GM04503 (cell line): ENCODE measurements at regions not wholly inside any gene's neighbourhood (a gene's known extent, or its start where the extent isn't known, plus 50 kb on each side); places are given as distances from the start of the nearest gene placed in this dataset.
A peak's percentile ranks its signal among the peaks of the same experiment; 100 is the strongest.
"Not testable (repeated sequence)": the region's sequence is repeated elsewhere in the genome, so short reads cannot be mapped to it uniquely, and the experiment has no call there.

ENCODE experiments used
- DNase-seq: peaks from one replicate; pipeline ENCODE4 v3.0.0-alpha.2; 2012; ENCODE audit warnings: low read depth

GRCh38 chr12:78519422-78519821 lies 345.2 kb upstream of the SYT1 start:
- no peak for DNase-seq

- peak; percentile 80 for DNase-seq
Measured at GRCh38 chr12:78530100-78530765, 334.3 kb upstream of the SYT1 start.

GRCh38 chr12:78531831-78532458 lies 332.6 kb upstream of the SYT1 start:
- no peak for DNase-seq

- no peak for DNase-seq
Measured at GRCh38 chr12:78534311-78534710, 330.3 kb upstream of the SYT1 start.

- no peak for DNase-seq
Measured at GRCh38 chr12:78540606-78541336, 323.8 kb upstream of the SYT1 start.

GRCh38 chr12:78550831-78551230 lies 313.7 kb upstream of the SYT1 start:
- DNase-seq: no peak

- no peak for DNase-seq
Measured at GRCh38 chr12:78555802-78556201, 308.8 kb upstream of the SYT1 start.

GRCh38 chr12:78556651-78557050 lies 307.9 kb upstream of the SYT1 start:
- DNase-seq: no peak

- DNase-seq: no peak
Measured at GRCh38 chr12:78559416-78559815, 305.2 kb upstream of the SYT1 start.

GRCh38 chr12:78559886-78560285 lies 304.7 kb upstream of the SYT1 start:
- no peak for DNase-seq

GRCh38 chr12:78560633-78561032 lies 303.9 kb upstream of the SYT1 start:
- no peak for DNase-seq

GRCh38 chr12:78562368-78563205 lies 302.0 kb upstream of the SYT1 start:
- DNase-seq: no peak

GRCh38 chr12:78563826-78564225 lies 300.7 kb upstream of the SYT1 start:
- no peak for DNase-seq

- DNase-seq: no peak
Measured at GRCh38 chr12:78566456-78566855, 298.1 kb upstream of the SYT1 start.

GRCh38 chr12:78568321-78569020 lies 296.1 kb upstream of the SYT1 start:
- no peak for DNase-seq

GRCh38 chr12:78571953-78572352 lies 292.6 kb upstream of the SYT1 start:
- DNase-seq: no peak

- DNase-seq: not testable (repeated sequence)
Measured at GRCh38 chr12:78575208-78575607, 289.4 kb upstream of the SYT1 start.

- DNase-seq: no peak
Measured at GRCh38 chr12:78579846-78580245, 284.7 kb upstream of the SYT1 start.

- no peak for DNase-seq
Measured at GRCh38 chr12:78580296-78580695, 284.3 kb upstream of the SYT1 start.

GRCh38 chr12:78584695-78585094 lies 279.9 kb upstream of the SYT1 start:
- DNase-seq: no peak

GRCh38 chr12:78585132-78585531 lies 279.4 kb upstream of the SYT1 start:
- no peak for DNase-seq

- DNase-seq: no peak
Measured at GRCh38 chr12:78586790-78587189, 277.8 kb upstream of the SYT1 start.
